ENCODE measurements at regions not wholly inside any gene's neighbourhood (a gene's known extent, or its start where the extent isn't known, plus 50 kb on each side); places are given as distances from the start of the nearest gene placed in this dataset.

DNA sequence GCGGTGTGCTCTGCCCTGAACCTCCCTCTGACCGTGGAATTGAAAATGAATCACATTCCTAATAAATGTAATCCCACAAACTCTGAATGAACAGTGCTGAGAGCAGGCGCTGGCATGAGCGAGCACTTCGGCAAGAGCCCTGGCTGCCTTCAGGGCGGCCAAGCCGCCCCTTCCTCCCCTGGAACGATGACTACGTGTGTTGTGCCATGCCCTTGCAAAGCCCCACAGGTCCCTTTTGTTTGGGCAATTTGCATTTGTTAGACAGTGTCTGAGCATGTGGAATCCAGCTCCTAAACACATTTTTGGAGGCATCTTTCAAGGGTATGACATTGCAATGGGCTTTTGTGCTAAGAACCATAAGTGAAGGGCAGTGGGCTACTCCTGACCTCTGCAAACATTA lies 95.6 kb upstream of the MKI67 start:
- Histone ChIP-seq H3K4me2 (ENCODE audit: low read length) (no peak overlapping the region), H3K9ac (ENCODE audit: low read length) (no peak overlapping the region), H3K79me2 (ENCODE audit: low read length) (no peaks in the 10 kb centered on the region), H4K20me1 (ENCODE audit: low read length) (no peaks in the 10 kb centered on the region), H3K27ac (ENCODE audit: low read length) (no peak overlapping the region), H3K27me3 (ENCODE audit: low read length) (peaks cover 19% of the 10 kb centered on the region; the same call in 1 of the 2 replicates), H3F3A (ENCODE audit: low read length, unreplicated experiment) (no peaks in the 10 kb centered on the region), H3K9me2 (replicated peaks; ENCODE audit: low read length) (no peaks in the 10 kb centered on the region), H3K4me3 (ENCODE audit: low read length) (no peak overlapping the region), H3K4me1 (ENCODE audit: insufficient read depth, low read length) (no peaks in the 10 kb centered on the region), H3K36me3 (ENCODE audit: low read depth, low read length) (no peaks in the 10 kb centered on the region), H3K9me3 (ENCODE audit: low read length) (no peaks in the 10 kb centered on the region), H2AFZ (ENCODE audit: low read length) (no peak overlapping the region)
- DNase-seq (no peak), ATAC-seq (no peak)
- ChIA-PET CTCF (no interaction called here), POLR2A (ENCODE audit: unreplicated experiment) (no interaction called here)
- BruUV-seq (replicated peaks) = no TSS peak
- TF ChIP-seq EZH2 (IDR thresholded peaks at IDR 0.05; ENCODE audit: low read length, unreplicated experiment) = no peak
- no peak for TF ChIP-seq EZH2phosphoT487 (IDR thresholded peaks at IDR 0.05; ENCODE audit: borderline replicate concordance, low read length)
- TF ChIP-seq, protein P1, sequence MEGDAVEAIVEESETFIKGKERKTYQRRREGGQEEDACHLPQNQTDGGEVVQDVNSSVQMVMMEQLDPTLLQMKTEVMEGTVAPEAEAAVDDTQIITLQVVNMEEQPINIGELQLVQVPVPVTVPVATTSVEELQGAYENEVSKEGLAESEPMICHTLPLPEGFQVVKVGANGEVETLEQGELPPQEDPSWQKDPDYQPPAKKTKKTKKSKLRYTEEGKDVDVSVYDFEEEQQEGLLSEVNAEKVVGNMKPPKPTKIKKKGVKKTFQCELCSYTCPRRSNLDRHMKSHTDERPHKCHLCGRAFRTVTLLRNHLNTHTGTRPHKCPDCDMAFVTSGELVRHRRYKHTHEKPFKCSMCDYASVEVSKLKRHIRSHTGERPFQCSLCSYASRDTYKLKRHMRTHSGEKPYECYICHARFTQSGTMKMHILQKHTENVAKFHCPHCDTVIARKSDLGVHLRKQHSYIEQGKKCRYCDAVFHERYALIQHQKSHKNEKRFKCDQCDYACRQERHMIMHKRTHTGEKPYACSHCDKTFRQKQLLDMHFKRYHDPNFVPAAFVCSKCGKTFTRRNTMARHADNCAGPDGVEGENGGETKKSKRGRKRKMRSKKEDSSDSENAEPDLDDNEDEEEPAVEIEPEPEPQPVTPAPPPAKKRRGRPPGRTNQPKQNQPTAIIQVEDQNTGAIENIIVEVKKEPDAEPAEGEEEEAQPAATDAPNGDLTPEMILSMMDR (conservative IDR thresholded peaks at IDR 0.05; ENCODE audit: low read depth, low read length) = no peak
- intact Hi-C loops (cut with micrococcal nuclease) = no loop called here

DNA sequence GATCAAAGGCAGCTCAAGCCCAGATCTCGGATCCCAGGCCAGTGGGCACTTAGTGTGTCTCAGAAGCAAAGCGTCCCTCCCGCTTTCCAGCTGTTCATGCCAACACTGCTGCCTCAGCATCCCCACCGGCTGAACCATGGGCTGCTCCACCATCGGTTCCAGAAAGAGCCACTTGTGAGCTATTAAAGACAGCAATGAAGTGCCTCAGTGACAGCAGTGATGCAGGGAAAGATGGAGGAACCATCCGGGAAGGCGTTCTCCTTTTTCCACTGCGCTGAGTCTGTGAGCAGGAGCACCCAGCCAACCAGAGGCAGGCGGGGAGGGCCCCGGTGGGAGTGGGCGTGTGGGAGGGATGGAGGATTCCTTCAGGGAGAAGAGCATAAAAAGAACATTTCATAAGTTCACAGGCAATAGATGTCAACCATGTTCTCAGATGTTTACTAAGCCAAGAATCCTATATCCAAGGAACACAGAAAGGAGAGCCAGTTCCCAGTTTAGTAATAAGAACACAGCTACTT lies 96.2 kb upstream of the MKI67 start:
- no peaks in the 10 kb centered on the region for H3K36me3 ChIP-seq (ENCODE audit: low read depth, low read length)
- no peaks in the 10 kb centered on the region for H3K4me1 ChIP-seq (ENCODE audit: insufficient read depth, low read length)
- H3K9me3 ChIP-seq (ENCODE audit: low read length) = no peaks in the 10 kb centered on the region
- no TSS peak for BruUV-seq (replicated peaks)
- no peak overlapping the region for H3K4me2 ChIP-seq (ENCODE audit: low read length)
- intact Hi-C loops (cut with micrococcal nuclease) = no loop called here
- H3K9me2 ChIP-seq (replicated peaks; ENCODE audit: low read length) = no peaks in the 10 kb centered on the region
- ATAC-seq = no peak
- POLR2A ChIA-PET (ENCODE audit: unreplicated experiment) = no interaction called here
- H3K9ac ChIP-seq (ENCODE audit: low read length) = no peak overlapping the region
- H3K27ac ChIP-seq (ENCODE audit: low read length) = no peak overlapping the region
- H2AFZ ChIP-seq (ENCODE audit: low read length) = no peak overlapping the region
- no peaks in the 10 kb centered on the region for H4K20me1 ChIP-seq (ENCODE audit: low read length)
- CTCF ChIA-PET = no interaction called here
- H3F3A ChIP-seq (ENCODE audit: low read length, unreplicated experiment) = no peaks in the 10 kb centered on the region
- no peak for DNase-seq
- no peak for TF ChIP-seq EZH2 (IDR thresholded peaks at IDR 0.05; ENCODE audit: low read length, unreplicated experiment)
- TF ChIP-seq EZH2phosphoT487 (IDR thresholded peaks at IDR 0.05; ENCODE audit: borderline replicate concordance, low read length) = no peak
- TF ChIP-seq, protein P1 (conservative IDR thresholded peaks at IDR 0.05; ENCODE audit: low read depth, low read length) = no peak
- no peaks in the 10 kb centered on the region for H3K79me2 ChIP-seq (ENCODE audit: low read length)
- H3K4me3 ChIP-seq (ENCODE audit: low read length) = no peak overlapping the region
- peaks cover 13% of the 10 kb centered on the region; the same call in 1 of the 2 replicates for H3K27me3 ChIP-seq (ENCODE audit: low read length)

DNA sequence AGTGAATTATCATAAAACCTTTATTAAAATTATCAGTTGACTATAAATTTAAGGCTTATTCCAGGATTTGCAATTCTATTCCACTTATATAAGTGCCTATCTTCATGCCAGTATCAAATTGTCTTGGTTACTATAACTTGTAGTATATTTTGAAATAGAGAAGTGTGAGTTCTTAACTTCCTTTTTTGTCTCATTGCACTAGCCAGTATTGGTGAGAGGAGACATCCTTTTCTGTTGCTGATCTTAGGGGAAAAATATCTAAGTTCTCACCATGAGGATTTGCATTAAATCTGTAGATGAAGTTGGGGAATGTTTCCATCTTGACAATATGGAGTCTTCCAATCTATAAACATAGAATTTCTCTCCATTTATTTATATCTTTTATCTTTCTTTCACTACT lies 104.2 kb upstream of the MKI67 start:
- ATAC-seq = no peak

More for the DNA sequence above, 104.2 kb upstream of the MKI67 start:
- Histone ChIP-seq H3K27me3 (ENCODE audit: low read length) (no peaks in the 10 kb centered on the region), H3K9me2 (replicated peaks; ENCODE audit: low read length) (no peaks in the 10 kb centered on the region), H3K79me2 (ENCODE audit: low read length) (no peaks in the 10 kb centered on the region), H3K4me3 (ENCODE audit: low read length) (no peak overlapping the region), H3K9ac (ENCODE audit: low read length) (no peak overlapping the region), H3K4me2 (ENCODE audit: low read length) (no peak overlapping the region), H2AFZ (ENCODE audit: low read length) (no peak overlapping the region), H3K9me3 (ENCODE audit: low read length) (no peaks in the 10 kb centered on the region), H3K4me1 (ENCODE audit: insufficient read depth, low read length) (no peaks in the 10 kb centered on the region), H3F3A (ENCODE audit: low read length, unreplicated experiment) (no peaks in the 10 kb centered on the region), H3K36me3 (ENCODE audit: low read depth, low read length) (no peaks in the 10 kb centered on the region), H4K20me1 (ENCODE audit: low read length) (no peaks in the 10 kb centered on the region), H3K27ac (ENCODE audit: low read length) (no peak overlapping the region)
- TF ChIP-seq EZH2phosphoT487 (IDR thresholded peaks at IDR 0.05; ENCODE audit: borderline replicate concordance, low read length) = no peak
- intact Hi-C loops (cut with micrococcal nuclease) = no loop called here
- POLR2A ChIA-PET (ENCODE audit: unreplicated experiment) = no interaction called here
- no TSS peak for BruUV-seq (replicated peaks)
- CTCF ChIA-PET = no interaction called here
- no peak for DNase-seq

Data from PC-3 (cell line).